LNCAP (cell line): ENCODE measurements at regions not wholly inside any gene's neighbourhood (a gene's known extent, or its start where the extent isn't known, plus 50 kb on each side); places are given as distances from the start of the nearest gene placed in this dataset.

Experiments
- TF ChIP-seq, protein P1 (sequence below): fragments of 450-650 bp; IDR thresholded peaks from 2 replicates; pipeline ENCODE4 v1.5.1; 2017; ENCODE audit warnings: mild to moderate bottlenecking

GRCh38 chr20:51138576-51138975 is 115.7 kb upstream of the KCNG1 start:
- TF ChIP-seq, protein P1, sequence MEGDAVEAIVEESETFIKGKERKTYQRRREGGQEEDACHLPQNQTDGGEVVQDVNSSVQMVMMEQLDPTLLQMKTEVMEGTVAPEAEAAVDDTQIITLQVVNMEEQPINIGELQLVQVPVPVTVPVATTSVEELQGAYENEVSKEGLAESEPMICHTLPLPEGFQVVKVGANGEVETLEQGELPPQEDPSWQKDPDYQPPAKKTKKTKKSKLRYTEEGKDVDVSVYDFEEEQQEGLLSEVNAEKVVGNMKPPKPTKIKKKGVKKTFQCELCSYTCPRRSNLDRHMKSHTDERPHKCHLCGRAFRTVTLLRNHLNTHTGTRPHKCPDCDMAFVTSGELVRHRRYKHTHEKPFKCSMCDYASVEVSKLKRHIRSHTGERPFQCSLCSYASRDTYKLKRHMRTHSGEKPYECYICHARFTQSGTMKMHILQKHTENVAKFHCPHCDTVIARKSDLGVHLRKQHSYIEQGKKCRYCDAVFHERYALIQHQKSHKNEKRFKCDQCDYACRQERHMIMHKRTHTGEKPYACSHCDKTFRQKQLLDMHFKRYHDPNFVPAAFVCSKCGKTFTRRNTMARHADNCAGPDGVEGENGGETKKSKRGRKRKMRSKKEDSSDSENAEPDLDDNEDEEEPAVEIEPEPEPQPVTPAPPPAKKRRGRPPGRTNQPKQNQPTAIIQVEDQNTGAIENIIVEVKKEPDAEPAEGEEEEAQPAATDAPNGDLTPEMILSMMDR: no peak

DNA sequence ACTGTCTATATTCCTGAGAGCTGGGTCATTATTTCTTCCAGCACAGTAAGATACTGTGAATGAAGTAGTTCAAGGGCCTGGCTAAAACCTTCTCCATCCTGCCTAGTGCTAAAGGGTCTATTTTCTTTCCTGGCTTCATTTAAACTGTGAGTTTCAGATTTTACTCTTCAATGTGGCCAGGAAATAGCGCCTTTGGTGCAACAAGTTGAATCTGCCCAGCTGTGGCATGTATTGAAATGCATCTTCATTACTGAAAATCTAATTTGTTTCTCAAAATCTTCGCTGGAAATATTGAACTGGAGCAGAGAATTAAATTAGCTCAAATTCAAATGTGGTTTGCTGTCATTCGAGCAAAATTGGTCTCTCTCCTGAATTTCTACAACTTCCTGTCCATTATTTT is 114.6 kb upstream of the KCNG1 start:
- TF ChIP-seq, protein P1: no peak

GRCh38 chr20:51135926-51136715 is 113.2 kb upstream of the KCNG1 start:
- TF ChIP-seq, protein P1: no peak

GRCh38 chr20:51134405-51134804 is 111.5 kb upstream of the KCNG1 start:
- TF ChIP-seq, protein P1: no peak

- TF ChIP-seq, protein P1: no peak
Measured at GRCh38 chr20:51132279-51132678, 109.4 kb upstream of the KCNG1 start.

DNA sequence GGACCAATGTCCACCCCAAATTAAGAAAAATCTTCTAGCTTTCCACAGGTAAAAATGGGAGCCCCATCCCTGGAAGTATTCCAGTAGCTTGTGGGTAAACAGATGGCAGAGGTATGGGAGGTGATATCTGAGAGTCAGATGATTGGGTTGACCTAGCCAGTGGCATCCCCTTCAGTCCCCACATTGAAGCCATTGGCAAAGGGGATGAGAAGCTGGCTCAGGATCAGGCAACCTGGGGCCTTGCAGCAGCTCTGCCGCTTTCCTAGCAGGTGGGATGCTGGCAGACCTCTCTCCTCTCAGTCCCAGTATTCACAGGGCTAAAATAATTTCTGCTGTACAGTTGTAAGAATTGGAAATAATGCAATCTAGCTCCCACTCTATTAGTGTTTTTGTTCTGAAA is 108.9 kb upstream of the KCNG1 start:
- TF ChIP-seq, protein P1: no peak

DNA sequence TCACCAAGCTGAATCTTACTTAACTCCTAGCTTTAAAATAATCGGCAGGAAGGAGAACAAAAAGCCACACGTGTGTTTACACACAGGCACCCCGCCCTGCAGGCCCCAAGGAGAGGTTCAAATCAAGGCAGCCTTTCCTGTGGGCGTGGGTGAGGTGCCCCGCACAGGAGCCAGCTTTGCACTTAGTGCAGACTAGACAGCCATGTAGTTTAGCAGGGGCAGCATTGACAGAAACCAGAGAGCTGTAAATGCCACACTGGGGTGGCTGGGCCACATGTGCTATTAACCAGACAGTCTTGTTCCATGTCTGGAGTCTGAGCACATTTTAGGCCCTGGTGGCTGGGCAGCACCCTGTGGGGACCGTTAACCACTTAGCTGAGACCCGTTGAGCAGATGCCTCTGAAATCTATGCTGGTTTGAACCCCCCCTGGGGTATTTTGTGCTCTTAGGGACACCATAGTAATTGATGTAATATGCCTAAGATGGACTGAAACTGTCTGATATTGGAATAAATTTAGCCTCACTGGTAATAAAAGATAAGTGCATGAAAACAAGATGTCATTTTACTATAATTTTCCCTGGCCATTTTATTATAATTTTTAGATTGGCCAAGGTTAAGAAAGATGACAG is 106.4 kb upstream of the KCNG1 start:
- TF ChIP-seq, protein P1: no peak
